Gastroesophageal sphincter (tissue), 3 donors: ENCODE measurements at regions not wholly inside any gene's neighbourhood (a gene's known extent, or its start where the extent isn't known, plus 50 kb on each side); places are given as distances from the start of the nearest gene placed in this dataset.
"Not testable (repeated sequence)": the region's sequence is repeated elsewhere in the genome, so short reads cannot be mapped to it uniquely, and the experiment has no call there.

ENCODE experiments used
- POLR2A ChIP-seq, 2 donors: fragments of 450-650 bp; IDR thresholded peaks; one replicate each; pipeline ENCODE4 v1.6.1; 2017; ENCODE audit warnings: antibody characterized with exemption in 2 of 2, mild to moderate bottlenecking in 2 of 2, moderate library complexity in 1 of 2
- POLR2AphosphoS5 ChIP-seq: sonication (generic); formaldehyde crosslinking; IDR thresholded peaks from one replicate; pipeline ENCODE4 v1.6.1; 2017; ENCODE audit warnings: antibody characterized with exemption
- TF ChIP-seq, protein P1 (sequence below), 4 experiments: fragments of 200-600 bp in 2 of 4; fragments of 450-650 bp in 2 of 4; sonication (generic) in 1 of 4; IDR thresholded peaks; one replicate each; pipeline ENCODE4 v1.5.1; 2017 to 2019; ENCODE audit warnings: antibody characterized with exemption in 4 of 4, mild to moderate bottlenecking in 2 of 4, moderate library complexity in 2 of 4

- TF ChIP-seq, protein P1, sequence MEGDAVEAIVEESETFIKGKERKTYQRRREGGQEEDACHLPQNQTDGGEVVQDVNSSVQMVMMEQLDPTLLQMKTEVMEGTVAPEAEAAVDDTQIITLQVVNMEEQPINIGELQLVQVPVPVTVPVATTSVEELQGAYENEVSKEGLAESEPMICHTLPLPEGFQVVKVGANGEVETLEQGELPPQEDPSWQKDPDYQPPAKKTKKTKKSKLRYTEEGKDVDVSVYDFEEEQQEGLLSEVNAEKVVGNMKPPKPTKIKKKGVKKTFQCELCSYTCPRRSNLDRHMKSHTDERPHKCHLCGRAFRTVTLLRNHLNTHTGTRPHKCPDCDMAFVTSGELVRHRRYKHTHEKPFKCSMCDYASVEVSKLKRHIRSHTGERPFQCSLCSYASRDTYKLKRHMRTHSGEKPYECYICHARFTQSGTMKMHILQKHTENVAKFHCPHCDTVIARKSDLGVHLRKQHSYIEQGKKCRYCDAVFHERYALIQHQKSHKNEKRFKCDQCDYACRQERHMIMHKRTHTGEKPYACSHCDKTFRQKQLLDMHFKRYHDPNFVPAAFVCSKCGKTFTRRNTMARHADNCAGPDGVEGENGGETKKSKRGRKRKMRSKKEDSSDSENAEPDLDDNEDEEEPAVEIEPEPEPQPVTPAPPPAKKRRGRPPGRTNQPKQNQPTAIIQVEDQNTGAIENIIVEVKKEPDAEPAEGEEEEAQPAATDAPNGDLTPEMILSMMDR (IDR thresholded peaks at IDR 0.05), result not testable (repeated sequence)
- not testable (repeated sequence) for TF ChIP-seq POLR2A (IDR thresholded peaks at IDR 0.05); POLR2AphosphoS5
Observed at GRCh38 chr5:104852099-104852498, 1289.5 kb upstream of the NUDT12 start.
